ENCODE measurements at regions not wholly inside any gene's neighbourhood (a gene's known extent, or its start where the extent isn't known, plus 50 kb on each side); places are given as distances from the start of the nearest gene placed in this dataset.

DNA sequence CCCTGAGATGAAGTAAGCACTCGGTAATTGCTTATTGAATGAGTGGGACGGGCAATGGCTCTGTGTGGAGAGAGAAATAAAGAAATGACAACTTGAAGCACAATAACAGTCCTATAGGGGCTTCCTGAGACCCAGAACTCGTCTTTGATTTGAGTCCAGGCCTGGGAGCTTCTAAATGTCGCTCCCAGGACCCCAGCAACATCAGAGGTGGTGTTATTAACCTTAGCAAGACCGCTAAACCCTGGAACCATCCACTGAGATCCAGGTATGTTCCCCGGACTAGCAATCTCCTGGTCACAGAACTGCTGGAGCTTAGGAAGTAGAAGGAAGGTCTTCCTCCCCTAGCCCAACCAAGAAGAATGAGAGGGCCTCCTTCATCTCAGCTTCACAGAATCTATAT, 160.0 kb downstream of the MINAR1 start:
- TF ChIP-seq, protein P1, sequence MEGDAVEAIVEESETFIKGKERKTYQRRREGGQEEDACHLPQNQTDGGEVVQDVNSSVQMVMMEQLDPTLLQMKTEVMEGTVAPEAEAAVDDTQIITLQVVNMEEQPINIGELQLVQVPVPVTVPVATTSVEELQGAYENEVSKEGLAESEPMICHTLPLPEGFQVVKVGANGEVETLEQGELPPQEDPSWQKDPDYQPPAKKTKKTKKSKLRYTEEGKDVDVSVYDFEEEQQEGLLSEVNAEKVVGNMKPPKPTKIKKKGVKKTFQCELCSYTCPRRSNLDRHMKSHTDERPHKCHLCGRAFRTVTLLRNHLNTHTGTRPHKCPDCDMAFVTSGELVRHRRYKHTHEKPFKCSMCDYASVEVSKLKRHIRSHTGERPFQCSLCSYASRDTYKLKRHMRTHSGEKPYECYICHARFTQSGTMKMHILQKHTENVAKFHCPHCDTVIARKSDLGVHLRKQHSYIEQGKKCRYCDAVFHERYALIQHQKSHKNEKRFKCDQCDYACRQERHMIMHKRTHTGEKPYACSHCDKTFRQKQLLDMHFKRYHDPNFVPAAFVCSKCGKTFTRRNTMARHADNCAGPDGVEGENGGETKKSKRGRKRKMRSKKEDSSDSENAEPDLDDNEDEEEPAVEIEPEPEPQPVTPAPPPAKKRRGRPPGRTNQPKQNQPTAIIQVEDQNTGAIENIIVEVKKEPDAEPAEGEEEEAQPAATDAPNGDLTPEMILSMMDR (IDR thresholded peaks at IDR 0.05 in 4 of 5, conservative IDR thresholded peaks at IDR 0.05 in 1 of 5), result no peak
- TF ChIP-seq POLR2A (IDR thresholded peaks at IDR 0.05), result no peak
